Fibroblast of lung (primary cell): ENCODE measurements at regions not wholly inside any gene's neighbourhood (a gene's known extent, or its start where the extent isn't known, plus 50 kb on each side); places are given as distances from the start of the nearest gene placed in this dataset.

Source experiments
- EZH2 ChIP-seq: IDR thresholded peaks from 2 replicates; pipeline ENCODE4 v1.5.1; 2012; ENCODE audit warnings: low read length, control low read depth, mild to moderate bottlenecking; ENCODE audit errors: missing control alignments
- TF ChIP-seq, protein P1 (sequence below), 2 donors: IDR thresholded peaks in 1 of 2; conservative IDR thresholded peaks in 1 of 2; 1 replicate in 1 of 2; 2 replicates in 1 of 2; pipeline ENCODE4 v1.5.1; 2011 to 2012; ENCODE audit warnings: low read length in 2 of 2, control low read depth in 1 of 2, inconsistent platforms in 1 of 2, low read depth in 1 of 2, mild to moderate bottlenecking in 1 of 2

DNA sequence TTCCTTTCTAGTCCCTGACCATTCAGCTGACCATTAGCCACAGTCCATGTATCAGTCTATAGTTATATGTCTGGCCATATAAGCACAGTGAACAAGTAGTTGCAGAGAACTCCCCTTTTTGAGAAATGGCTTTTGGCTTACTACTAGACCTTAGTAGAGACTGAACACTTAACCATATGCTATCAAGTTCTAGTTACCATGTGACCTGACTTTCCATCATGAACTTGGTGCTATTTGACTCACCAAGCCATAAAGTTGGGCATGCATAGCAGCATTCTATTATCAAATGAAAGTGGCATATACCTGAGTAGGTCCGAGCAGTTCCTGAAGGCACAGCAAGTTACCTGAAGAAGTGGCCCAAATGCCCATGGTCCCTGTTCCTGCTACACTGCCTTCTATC lies 74.5 kb upstream of the IL2 start:
- no peak for TF ChIP-seq EZH2
- TF ChIP-seq, protein P1, sequence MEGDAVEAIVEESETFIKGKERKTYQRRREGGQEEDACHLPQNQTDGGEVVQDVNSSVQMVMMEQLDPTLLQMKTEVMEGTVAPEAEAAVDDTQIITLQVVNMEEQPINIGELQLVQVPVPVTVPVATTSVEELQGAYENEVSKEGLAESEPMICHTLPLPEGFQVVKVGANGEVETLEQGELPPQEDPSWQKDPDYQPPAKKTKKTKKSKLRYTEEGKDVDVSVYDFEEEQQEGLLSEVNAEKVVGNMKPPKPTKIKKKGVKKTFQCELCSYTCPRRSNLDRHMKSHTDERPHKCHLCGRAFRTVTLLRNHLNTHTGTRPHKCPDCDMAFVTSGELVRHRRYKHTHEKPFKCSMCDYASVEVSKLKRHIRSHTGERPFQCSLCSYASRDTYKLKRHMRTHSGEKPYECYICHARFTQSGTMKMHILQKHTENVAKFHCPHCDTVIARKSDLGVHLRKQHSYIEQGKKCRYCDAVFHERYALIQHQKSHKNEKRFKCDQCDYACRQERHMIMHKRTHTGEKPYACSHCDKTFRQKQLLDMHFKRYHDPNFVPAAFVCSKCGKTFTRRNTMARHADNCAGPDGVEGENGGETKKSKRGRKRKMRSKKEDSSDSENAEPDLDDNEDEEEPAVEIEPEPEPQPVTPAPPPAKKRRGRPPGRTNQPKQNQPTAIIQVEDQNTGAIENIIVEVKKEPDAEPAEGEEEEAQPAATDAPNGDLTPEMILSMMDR (conservative IDR thresholded peaks at IDR 0.05 in 1 of 2, IDR thresholded peaks at IDR 0.05 in 1 of 2; ENCODE audit: low read depth in 1 of 2, low read length in 2 of 2): no peak
